ENCODE measurements at regions not wholly inside any gene's neighbourhood (a gene's known extent, or its start where the extent isn't known, plus 50 kb on each side); places are given as distances from the start of the nearest gene placed in this dataset.

- TF ChIP-seq CTCF (IDR thresholded peaks at IDR 0.05; ENCODE audit: control extremely low read depth, extremely low read depth), result no peak
- Histone ChIP-seq H3K36me3 (ENCODE audit: control insufficient read depth in 4 of 4, insufficient read depth in 4 of 4, low read length in 4 of 4) (no peaks in the 10 kb centered on the region), H3K9ac (ENCODE audit: insufficient read depth in 1 of 2, low read length in 2 of 2) (no peak overlapping the region), H3K9me3 (ENCODE audit: control insufficient read depth in 4 of 4, insufficient read depth in 3 of 4, low read length in 3 of 4) (no peaks in the 10 kb centered on the region), H3K27me3 (ENCODE audit: control insufficient read depth in 3 of 3, insufficient read depth in 3 of 3, low read length in 2 of 3) (no peaks in the 10 kb centered on the region), H3K4me1 (ENCODE audit: control insufficient read depth in 5 of 5, insufficient read depth in 5 of 5, low read length in 5 of 5) (no peaks in the 10 kb centered on the region), H3K4me3 (no peak overlapping the region), H3K27ac (ENCODE audit: low read depth in 1 of 2, low read length in 1 of 2) (no peak overlapping the region)
- 77 to 84% methylated on average over 1 of the region's 1 CpG for WGBS, 2 donors
- no peak for DNase-seq
- ATAC-seq (ENCODE audit: insufficient read depth, low FRiP score), result no peak
Observed at GRCh38 chr4:129233691-129234090, 137.7 kb downstream of the C4orf33 start.

DNA sequence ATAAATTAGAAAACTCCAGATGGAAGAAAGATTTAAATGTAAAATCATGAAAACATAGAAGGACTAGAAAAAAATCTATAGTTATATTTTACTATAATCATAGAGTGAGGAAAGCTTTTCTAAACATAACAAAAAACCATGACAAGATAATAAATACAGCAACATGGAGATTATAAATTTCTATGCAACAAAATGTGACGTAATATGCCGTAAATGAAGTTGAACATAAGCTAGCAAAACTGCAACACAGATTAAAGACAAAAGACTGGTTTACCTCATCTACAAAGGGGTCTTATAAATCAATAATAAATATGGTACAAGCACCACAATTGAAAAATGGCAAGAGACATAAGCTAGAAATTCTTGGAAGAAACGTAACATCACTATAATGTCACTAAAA lies 140.4 kb downstream of the C4orf33 start:
- no peaks in the 10 kb centered on the region for H3K27me3 ChIP-seq (ENCODE audit: control insufficient read depth in 3 of 3, insufficient read depth in 3 of 3, low read length in 2 of 3)
- TF ChIP-seq CTCF (IDR thresholded peaks at IDR 0.05; ENCODE audit: control extremely low read depth, extremely low read depth), result no peak
- 95 to 96% methylated on average over 3 of the region's 3 CpGs for WGBS, 2 donors
- no peak for ATAC-seq (ENCODE audit: insufficient read depth, low FRiP score)
- no peak for DNase-seq
- H3K4me3 ChIP-seq, result no peak overlapping the region
- no peaks in the 10 kb centered on the region for H3K4me1 ChIP-seq (ENCODE audit: control insufficient read depth in 5 of 5, insufficient read depth in 5 of 5, low read length in 5 of 5)
- no peak overlapping the region for H3K27ac ChIP-seq (ENCODE audit: low read depth in 1 of 2, low read length in 1 of 2)
- H3K36me3 ChIP-seq (ENCODE audit: control insufficient read depth in 4 of 4, insufficient read depth in 4 of 4, low read length in 4 of 4), result no peaks in the 10 kb centered on the region
- H3K9ac ChIP-seq (ENCODE audit: insufficient read depth in 1 of 2, low read length in 2 of 2), result no peak overlapping the region
- no peaks in the 10 kb centered on the region for H3K9me3 ChIP-seq (ENCODE audit: control insufficient read depth in 4 of 4, insufficient read depth in 3 of 4, low read length in 3 of 4)

- WGBS, 2 donors, result 44 to 57% methylated on average over 3 of the region's 3 CpGs
- ATAC-seq (ENCODE audit: insufficient read depth, low FRiP score) (peak; percentile 10), DNase-seq (peak; percentile 9 to 33 (median 12))
- Histone ChIP-seq H3K36me3 (ENCODE audit: control insufficient read depth in 4 of 4, insufficient read depth in 4 of 4, low read length in 4 of 4) (no peaks in the 10 kb centered on the region), H3K9ac (ENCODE audit: insufficient read depth in 1 of 2, low read length in 2 of 2) (no peak overlapping the region), H3K4me3 (no peak overlapping the region), H3K9me3 (ENCODE audit: control insufficient read depth in 4 of 4, insufficient read depth in 3 of 4, low read length in 3 of 4) (no peaks in the 10 kb centered on the region), H3K4me1 (ENCODE audit: control insufficient read depth in 5 of 5, insufficient read depth in 5 of 5, low read length in 5 of 5) (no peaks in the 10 kb centered on the region), H3K27ac (ENCODE audit: low read depth in 1 of 2, low read length in 1 of 2) (no peak overlapping the region), H3K27me3 (ENCODE audit: control insufficient read depth in 3 of 3, insufficient read depth in 3 of 3, low read length in 2 of 3) (no peaks in the 10 kb centered on the region)
- no peak for TF ChIP-seq CTCF (IDR thresholded peaks at IDR 0.05; ENCODE audit: control extremely low read depth, extremely low read depth)
Observed at GRCh38 chr4:129239088-129239487, 143.1 kb downstream of the C4orf33 start.

DNA sequence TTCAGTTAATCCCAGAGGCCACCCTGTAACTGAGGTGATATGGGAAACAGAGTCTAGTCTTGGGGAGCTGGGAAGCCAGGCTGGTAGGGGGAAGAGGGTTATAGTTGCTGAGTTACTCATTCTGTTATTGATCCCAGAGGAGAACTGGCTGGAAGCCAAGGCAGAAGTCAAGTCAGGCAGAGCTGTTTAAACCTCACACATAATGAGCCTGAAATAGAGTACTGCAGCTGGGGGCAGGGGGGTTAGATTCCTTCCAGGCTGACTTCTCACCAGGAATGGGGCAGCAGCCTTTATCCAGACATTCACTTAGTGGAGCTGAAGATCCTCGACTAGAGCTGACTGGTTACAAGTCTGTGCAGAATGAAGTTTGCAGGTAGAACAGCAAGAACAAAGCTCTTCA lies 144.9 kb downstream of the C4orf33 start:
- TF ChIP-seq CTCF (IDR thresholded peaks at IDR 0.05; ENCODE audit: control extremely low read depth, extremely low read depth), result no peak
- ATAC-seq (ENCODE audit: insufficient read depth, low FRiP score) (no peak), DNase-seq (no peak)
- 46 to 74% methylated on average over 1 of the region's 1 CpG for WGBS, 2 donors
- Histone ChIP-seq H3K27ac (ENCODE audit: low read depth in 1 of 2, low read length in 1 of 2) (no peak overlapping the region), H3K9ac (ENCODE audit: insufficient read depth in 1 of 2, low read length in 2 of 2) (no peak overlapping the region), H3K36me3 (ENCODE audit: control insufficient read depth in 4 of 4, insufficient read depth in 4 of 4, low read length in 4 of 4) (no peaks in the 10 kb centered on the region), H3K27me3 (ENCODE audit: control insufficient read depth in 3 of 3, insufficient read depth in 3 of 3, low read length in 2 of 3) (no peaks in the 10 kb centered on the region), H3K4me1 (ENCODE audit: control insufficient read depth in 5 of 5, insufficient read depth in 5 of 5, low read length in 5 of 5) (no peaks in the 10 kb centered on the region), H3K9me3 (ENCODE audit: control insufficient read depth in 4 of 4, insufficient read depth in 3 of 4, low read length in 3 of 4) (no peaks in the 10 kb centered on the region), H3K4me3 (no peak overlapping the region)

Data from lung (tissue), 11 donors.